GM06990 (cell line): ENCODE measurements at regions not wholly inside any gene's neighbourhood (a gene's known extent, or its start where the extent isn't known, plus 50 kb on each side); places are given as distances from the start of the nearest gene placed in this dataset.
A peak's percentile ranks its signal among the peaks of the same experiment; 100 is the strongest.

Source experiments
- DNase-seq: peaks from one replicate; pipeline ENCODE4 v3.0.0-alpha.2; 2011; ENCODE audit not compliant: insufficient read length; ENCODE audit errors: extremely low read depth
- H3K27me3 ChIP-seq: replicated peaks from 2 replicates; pipeline ENCODE4 v1.6.0; 2011; ENCODE audit warnings: low read length; ENCODE audit not compliant: control insufficient read depth, insufficient read depth
- H3K36me3 ChIP-seq: 2 replicates; pipeline ENCODE4 v1.5.1; 2011; ENCODE audit warnings: low read length; ENCODE audit not compliant: control insufficient read depth, insufficient read depth
- H3K4me3 ChIP-seq: replicated peaks from 2 replicates; pipeline ENCODE4 v1.5.1; 2011; ENCODE audit warnings: low read depth, mild to moderate bottlenecking, control low read depth, low read length
- TF ChIP-seq, protein P1 (sequence below): IDR thresholded peaks from 2 replicates; pipeline ENCODE4 v1.5.1; 2011; ENCODE audit warnings: low read length, control low read depth, mild to moderate bottlenecking, inconsistent platforms; ENCODE audit not compliant: insufficient read depth, poor library complexity, severe bottlenecking

DNA sequence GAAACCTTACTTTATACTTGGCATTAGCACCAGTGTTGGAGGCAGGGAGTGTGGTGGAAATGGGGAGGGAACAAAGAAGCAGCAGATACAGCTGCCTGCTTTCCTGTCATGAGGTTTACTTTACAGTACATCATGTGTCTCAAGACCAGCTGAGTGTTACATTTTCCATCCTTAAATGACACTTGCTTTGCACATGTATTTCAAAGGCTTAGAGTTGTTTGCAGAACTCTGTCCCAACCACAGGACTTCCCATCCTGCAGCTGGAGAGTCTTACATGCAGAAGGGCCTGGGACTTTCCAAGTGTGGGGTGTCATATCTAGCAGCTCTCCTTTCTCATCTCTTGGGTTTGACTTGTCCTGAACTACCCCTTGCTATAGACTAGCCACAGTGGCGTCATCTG lies 395.9 kb downstream of the DHX35 start:
- DNase-seq, result peak; percentile 10
- TF ChIP-seq, protein P1, sequence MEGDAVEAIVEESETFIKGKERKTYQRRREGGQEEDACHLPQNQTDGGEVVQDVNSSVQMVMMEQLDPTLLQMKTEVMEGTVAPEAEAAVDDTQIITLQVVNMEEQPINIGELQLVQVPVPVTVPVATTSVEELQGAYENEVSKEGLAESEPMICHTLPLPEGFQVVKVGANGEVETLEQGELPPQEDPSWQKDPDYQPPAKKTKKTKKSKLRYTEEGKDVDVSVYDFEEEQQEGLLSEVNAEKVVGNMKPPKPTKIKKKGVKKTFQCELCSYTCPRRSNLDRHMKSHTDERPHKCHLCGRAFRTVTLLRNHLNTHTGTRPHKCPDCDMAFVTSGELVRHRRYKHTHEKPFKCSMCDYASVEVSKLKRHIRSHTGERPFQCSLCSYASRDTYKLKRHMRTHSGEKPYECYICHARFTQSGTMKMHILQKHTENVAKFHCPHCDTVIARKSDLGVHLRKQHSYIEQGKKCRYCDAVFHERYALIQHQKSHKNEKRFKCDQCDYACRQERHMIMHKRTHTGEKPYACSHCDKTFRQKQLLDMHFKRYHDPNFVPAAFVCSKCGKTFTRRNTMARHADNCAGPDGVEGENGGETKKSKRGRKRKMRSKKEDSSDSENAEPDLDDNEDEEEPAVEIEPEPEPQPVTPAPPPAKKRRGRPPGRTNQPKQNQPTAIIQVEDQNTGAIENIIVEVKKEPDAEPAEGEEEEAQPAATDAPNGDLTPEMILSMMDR, result no peak

GRCh38 chr20:39356908-39357307 lies 394.8 kb downstream of the DHX35 start:
- no peak for DNase-seq
- TF ChIP-seq, protein P1, result no peak
- Histone ChIP-seq H3K27me3 (no peaks in the 10 kb centered on the region), H3K4me3 (no peak overlapping the region), H3K36me3 (no peaks in the 10 kb centered on the region)

More for the DNA sequence above, 395.9 kb downstream of the DHX35 start:
- Histone ChIP-seq H3K27me3 (no peaks in the 10 kb centered on the region), H3K36me3 (no peaks in the 10 kb centered on the region), H3K4me3 (no peak overlapping the region)

DNA sequence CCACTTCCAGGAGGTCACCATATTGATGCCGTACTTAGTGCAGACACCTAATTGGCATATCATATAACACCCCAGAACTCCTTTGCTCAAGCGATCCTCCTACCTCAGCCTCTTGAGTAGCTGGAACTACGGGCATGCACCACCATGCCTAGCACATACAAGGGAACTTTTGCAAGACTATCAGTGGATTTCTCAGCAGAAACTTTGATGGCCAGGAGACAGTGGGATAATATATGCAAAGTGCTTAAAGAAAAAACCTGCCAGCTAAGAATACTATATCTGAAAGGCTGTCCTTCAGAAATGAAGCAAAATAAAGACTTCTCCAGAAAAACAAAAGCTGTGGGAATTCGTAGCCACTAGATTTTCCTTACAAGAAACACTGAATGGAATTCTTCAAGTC lies 387.1 kb downstream of the DHX35 start:
- no peaks in the 10 kb centered on the region for H3K36me3 ChIP-seq
- TF ChIP-seq, protein P1, result no peak
- no peak for DNase-seq
- no peak overlapping the region for H3K4me3 ChIP-seq
- H3K27me3 ChIP-seq, result no peaks in the 10 kb centered on the region

DNA sequence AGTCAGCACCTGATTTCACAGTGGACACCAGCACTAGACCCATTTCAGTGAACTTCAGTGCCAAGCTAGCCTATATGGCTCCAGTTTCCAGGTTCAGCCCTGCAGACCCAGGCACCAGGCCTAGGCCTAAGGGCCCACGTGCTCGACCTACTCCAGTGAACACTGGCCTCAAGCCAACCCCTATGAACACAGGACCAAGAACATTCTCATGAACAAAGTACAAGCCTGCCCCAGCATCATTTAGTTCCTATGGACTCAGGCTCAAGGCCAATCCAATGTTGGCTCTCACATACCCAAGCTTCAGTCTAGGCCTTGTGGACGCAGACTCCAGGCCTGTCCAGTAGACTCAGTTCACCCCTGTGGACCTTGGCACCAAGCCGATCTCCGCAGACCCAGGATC lies 385.5 kb downstream of the DHX35 start:
- TF ChIP-seq, protein P1, result no peak
- Histone ChIP-seq H3K4me3 (no peak overlapping the region), H3K27me3 (no peaks in the 10 kb centered on the region), H3K36me3 (no peaks in the 10 kb centered on the region)
- no peak for DNase-seq

- no peak overlapping the region for H3K4me3 ChIP-seq
- DNase-seq, result no peak
- TF ChIP-seq, protein P1, result no peak
- H3K36me3 ChIP-seq, result no peaks in the 10 kb centered on the region
- no peaks in the 10 kb centered on the region for H3K27me3 ChIP-seq
Observed at GRCh38 chr20:39342463-39342862, 380.3 kb downstream of the DHX35 start.

GRCh38 chr20:39338469-39339376 lies 376.6 kb downstream of the DHX35 start:
- Histone ChIP-seq H3K27me3 (no peaks in the 10 kb centered on the region), H3K4me3 (no peak overlapping the region), H3K36me3 (no peaks in the 10 kb centered on the region)
- peak; percentile 6 for DNase-seq
- TF ChIP-seq, protein P1, result no peak
